Stimulated activated CD8-positive, alpha-beta memory T cell treated with anti-CD3 and anti-CD28 coated beads, Interleukin-4, amount 100 ng/mL, for 48 hours (primary cell): ENCODE measurements at regions not wholly inside any gene's neighbourhood (a gene's known extent, or its start where the extent isn't known, plus 50 kb on each side); places are given as distances from the start of the nearest gene placed in this dataset.

Source experiments
- DNase-seq: peaks from one replicate; pipeline ENCODE4 v3.0.0-alpha.2; 2020

DNA sequence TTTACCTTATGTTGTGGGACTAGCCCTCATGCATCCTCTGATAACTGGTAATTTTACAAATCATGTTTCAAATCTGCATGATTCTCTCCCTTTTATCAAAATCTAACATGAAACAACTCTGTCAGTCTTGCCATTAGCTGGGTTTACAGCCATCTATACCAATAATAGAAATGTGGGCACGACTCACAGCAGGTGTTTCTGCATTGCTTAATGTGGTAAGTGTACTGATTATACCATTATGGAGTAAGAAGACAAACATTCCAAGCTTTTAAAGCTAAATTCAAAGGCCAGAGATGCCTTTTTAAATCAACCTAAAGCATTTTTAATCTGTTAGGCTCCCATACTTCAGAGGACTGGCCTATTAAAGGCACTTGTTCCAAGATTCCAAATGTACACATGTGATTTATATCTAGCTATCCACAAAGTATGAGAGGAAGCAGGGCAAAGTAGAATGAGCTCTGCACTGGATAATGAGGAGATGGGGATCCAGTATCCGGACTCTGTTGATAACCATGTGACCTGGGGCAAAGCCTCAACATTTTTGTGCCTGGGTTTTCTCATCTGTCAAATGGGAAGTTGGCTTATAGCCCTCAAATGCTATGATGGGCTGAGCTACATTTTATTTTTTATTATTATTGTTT, 52.3 kb upstream of the FUT8 start:
- DNase-seq, result no peak

DNA sequence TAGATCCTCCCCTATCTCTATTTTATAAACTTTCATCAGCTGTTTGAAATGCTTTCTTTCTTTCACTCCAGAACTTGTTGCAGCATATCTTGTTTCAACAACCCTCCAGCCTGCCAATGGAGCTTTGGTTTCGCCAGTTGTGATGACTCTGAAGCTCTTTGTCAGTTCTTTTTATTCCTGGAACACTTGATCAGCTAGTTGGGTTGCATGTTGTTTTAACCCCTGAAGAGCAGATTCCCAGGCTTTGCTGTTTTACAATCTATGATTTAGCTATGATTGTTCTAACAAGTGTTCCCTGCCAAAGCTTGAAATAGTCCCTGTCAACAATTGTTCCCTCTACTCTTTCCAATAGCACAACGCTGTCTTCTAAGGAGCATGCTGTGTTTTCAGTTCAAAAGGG, 50.6 kb upstream of the FUT8 start:
- no peak for DNase-seq
